ENCODE measurements at regions not wholly inside any gene's neighbourhood (a gene's known extent, or its start where the extent isn't known, plus 50 kb on each side); places are given as distances from the start of the nearest gene placed in this dataset.

GRCh38 chr1:162929177-162929576 lies 68.2 kb upstream of the CCDC190 start:
- TF ChIP-seq CTCF (IDR thresholded peaks at IDR 0.05) (no peak), POLR2A (IDR thresholded peaks at IDR 0.05) (no peak)
- H3K4me3 ChIP-seq = no peak overlapping the region
- intact Hi-C loops (cut with DNase I) = no loop called here
- H3K27ac ChIP-seq = no peak overlapping the region
- ATAC-seq (no peak), DNase-seq (no peak)
- H3K9me3 ChIP-seq = no peaks in the 10 kb centered on the region
- no peaks in the 10 kb centered on the region for H3K36me3 ChIP-seq
- H3K27me3 ChIP-seq = no peaks in the 10 kb centered on the region
- H3K4me1 ChIP-seq = peaks cover 0 to 9% (median 0%) of the 10 kb centered on the region in 12 donors
- 80 to 86% (median 85%) methylated on average over 3 of the region's 3 CpGs for WGBS, 4 donors

- no peak for ATAC-seq
Observed at GRCh38 chr1:162928141-162928540, 67.2 kb upstream of the CCDC190 start.

GRCh38 chr1:162927421-162927820 lies 66.4 kb upstream of the CCDC190 start:
- no peak for TF ChIP-seq CTCF (IDR thresholded peaks at IDR 0.05)
- no peaks in the 10 kb centered on the region for H3K9me3 ChIP-seq
- 93 to 97% (median 95%) methylated on average over 5 of the region's 5 CpGs for WGBS, 4 donors
- ATAC-seq (no peak), DNase-seq (no peak)
- H3K36me3 ChIP-seq = no peaks in the 10 kb centered on the region
- H3K27me3 ChIP-seq = no peaks in the 10 kb centered on the region
- peaks cover 0 to 9% (median 0%) of the 10 kb centered on the region in 12 donors for H3K4me1 ChIP-seq
- intact Hi-C loops (cut with DNase I) = no loop called here
- H3K27ac ChIP-seq = no peak overlapping the region
- H3K4me3 ChIP-seq = no peak overlapping the region

More at GRCh38 chr1:162928141-162928540, 67.2 kb upstream of the CCDC190 start:
- DNase-seq = no peak
- intact Hi-C loops (cut with DNase I) = no loop called here
- H3K9me3 ChIP-seq = no peaks in the 10 kb centered on the region
- no peak for TF ChIP-seq POLR2A (IDR thresholded peaks at IDR 0.05)
- TF ChIP-seq CTCF (IDR thresholded peaks at IDR 0.05) = no peak
- H3K27me3 ChIP-seq = no peaks in the 10 kb centered on the region
- H3K27ac ChIP-seq = no peak overlapping the region
- 63 to 78% (median 70%) methylated on average over 1 of the region's 1 CpG for WGBS, 4 donors
- H3K4me1 ChIP-seq = peaks cover 0 to 9% (median 0%) of the 10 kb centered on the region in 12 donors
- H3K36me3 ChIP-seq = no peaks in the 10 kb centered on the region
- no peak overlapping the region for H3K4me3 ChIP-seq

- ATAC-seq (no peak), DNase-seq (no peak)
- no peaks in the 10 kb centered on the region for H3K27me3 ChIP-seq
- WGBS, 4 donors = 81 to 85% (median 82%) methylated on average over 3 of the region's 3 CpGs
- peaks cover 0 to 9% (median 0%) of the 10 kb centered on the region in 12 donors for H3K4me1 ChIP-seq
- H3K9me3 ChIP-seq = no peaks in the 10 kb centered on the region
- intact Hi-C loops (cut with DNase I) = no loop called here
- no peak overlapping the region for H3K4me3 ChIP-seq
- no peak overlapping the region for H3K27ac ChIP-seq
- TF ChIP-seq POLR2A (IDR thresholded peaks at IDR 0.05) = no peak
- TF ChIP-seq CTCF (IDR thresholded peaks at IDR 0.05) = no peak
- no peaks in the 10 kb centered on the region for H3K36me3 ChIP-seq
Observed at GRCh38 chr1:162926906-162927305, 65.9 kb upstream of the CCDC190 start.
